ENCODE measurements at regions not wholly inside any gene's neighbourhood (a gene's known extent, or its start where the extent isn't known, plus 50 kb on each side); places are given as distances from the start of the nearest gene placed in this dataset.
"Not testable (repeated sequence)": the region's sequence is repeated elsewhere in the genome, so short reads cannot be mapped to it uniquely, and the experiment has no call there.

GRCh38 chr21:22194986-22195385 is 1196.8 kb downstream of the NCAM2 start:
- 78% methylated on average over 3 of the region's 6 CpGs for WGBS (ENCODE audit: insufficient coverage)
- H3K9me3 Mint-ChIP-seq, result peaks cover 10 to 36% (median 11%) of the 10 kb centered on the region in 3 donors
- H3K27me3 Mint-ChIP-seq; H3K4me3 Mint-ChIP-seq; H3K27me3 ChIP-seq (replicated peaks in 1 of 2; ENCODE audit: control insufficient read depth in 2 of 2, extremely low read depth in 1 of 2, insufficient read depth in 2 of 2, low read length in 1 of 2); H3K4me1 Mint-ChIP-seq; H3K4me3 ChIP-seq (ENCODE audit: control insufficient read depth in 1 of 2, extremely low read depth in 1 of 2, low read length in 1 of 2); H3K9me3 ChIP-seq; H3K36me3 ChIP-seq (ENCODE audit: control insufficient read depth in 2 of 2, extremely low read depth in 1 of 2, insufficient read depth in 1 of 2, low read length in 1 of 2); POLR2A ChIA-PET; DNase-seq; CTCF ChIA-PET; H3K27ac ChIP-seq (ENCODE audit: low read length); H3K36me3 Mint-ChIP-seq; ATAC-seq (replicated peaks in 1 of 4); H3K27ac Mint-ChIP-seq; H3K4me1 ChIP-seq (ENCODE audit: control insufficient read depth in 1 of 2, extremely low read depth in 1 of 2, insufficient read depth in 2 of 2, low read length in 2 of 2): not testable (repeated sequence)

- Mint-ChIP-seq H3K36me3 (no peaks in the 10 kb centered on the region), H3K9me3 (peaks cover 0 to 19% (median 0%) of the 10 kb centered on the region in 3 donors), H3K4me1 (no peaks in the 10 kb centered on the region), H3K27ac (no peak overlapping the region), H3K4me3 (no peak overlapping the region), H3K27me3 (no peaks in the 10 kb centered on the region)
- no peaks in the 10 kb centered on the region for H3K4me1 ChIP-seq (ENCODE audit: control insufficient read depth in 1 of 2, extremely low read depth in 1 of 2, insufficient read depth in 2 of 2, low read length in 2 of 2)
- H3K4me3 ChIP-seq (ENCODE audit: control insufficient read depth in 1 of 2, extremely low read depth in 1 of 2, low read length in 1 of 2), result no peak overlapping the region
- 86% methylated on average over 1 of the region's 4 CpGs for WGBS (ENCODE audit: insufficient coverage)
- DNase-seq, result no peak
- H3K36me3 ChIP-seq (ENCODE audit: control insufficient read depth in 2 of 2, extremely low read depth in 1 of 2, insufficient read depth in 1 of 2, low read length in 1 of 2), result no peaks in the 10 kb centered on the region
- no peak for ATAC-seq (replicated peaks in 1 of 4)
- CTCF ChIA-PET, result no interaction called here
- no peak overlapping the region for H3K27ac ChIP-seq (ENCODE audit: low read length)
- no peaks in the 10 kb centered on the region for H3K27me3 ChIP-seq (replicated peaks in 1 of 2; ENCODE audit: control insufficient read depth in 2 of 2, extremely low read depth in 1 of 2, insufficient read depth in 2 of 2, low read length in 1 of 2)
- POLR2A ChIA-PET, result no interaction called here
- H3K9me3 ChIP-seq, result no peaks in the 10 kb centered on the region
Observed at GRCh38 chr21:22200378-22201092, 1202.3 kb downstream of the NCAM2 start.

GRCh38 chr21:22201126-22201525 is 1202.9 kb downstream of the NCAM2 start:
- H3K27ac ChIP-seq (ENCODE audit: low read length), result no peak overlapping the region
- no peak overlapping the region for H3K4me3 ChIP-seq (ENCODE audit: control insufficient read depth in 1 of 2, extremely low read depth in 1 of 2, low read length in 1 of 2)
- DNase-seq, result no peak
- H3K9me3 Mint-ChIP-seq, result peaks cover 0 to 16% (median 0%) of the 10 kb centered on the region in 3 donors
- H3K36me3 Mint-ChIP-seq, result no peaks in the 10 kb centered on the region
- no peaks in the 10 kb centered on the region for H3K27me3 ChIP-seq (replicated peaks in 1 of 2; ENCODE audit: control insufficient read depth in 2 of 2, extremely low read depth in 1 of 2, insufficient read depth in 2 of 2, low read length in 1 of 2)
- POLR2A ChIA-PET, result interaction anchor here in 1 of 2 donors (0.7 kb wide), 1 partner anchor 1876 kb away, joined by 4 read pairs; no protein-coding TSS in a partner anchor
- no peak overlapping the region for H3K27ac Mint-ChIP-seq
- H3K4me1 ChIP-seq (ENCODE audit: control insufficient read depth in 1 of 2, extremely low read depth in 1 of 2, insufficient read depth in 2 of 2, low read length in 2 of 2), result no peaks in the 10 kb centered on the region
- H3K9me3 ChIP-seq, result no peaks in the 10 kb centered on the region
- no peaks in the 10 kb centered on the region for H3K27me3 Mint-ChIP-seq
- no peak overlapping the region for H3K4me3 Mint-ChIP-seq
- CTCF ChIA-PET, result no interaction called here
- no peaks in the 10 kb centered on the region for H3K4me1 Mint-ChIP-seq
- no CpG with 5 or more reads among the region's 4 CpGs for WGBS (ENCODE audit: insufficient coverage)
- no peak for ATAC-seq (replicated peaks in 1 of 4)
- H3K36me3 ChIP-seq (ENCODE audit: control insufficient read depth in 2 of 2, extremely low read depth in 1 of 2, insufficient read depth in 1 of 2, low read length in 1 of 2), result no peaks in the 10 kb centered on the region

- H3K36me3 ChIP-seq (ENCODE audit: control insufficient read depth in 2 of 2, extremely low read depth in 1 of 2, insufficient read depth in 1 of 2, low read length in 1 of 2), result no peaks in the 10 kb centered on the region
- H3K27ac ChIP-seq (ENCODE audit: low read length), result no peak overlapping the region
- no peaks in the 10 kb centered on the region for H3K27me3 ChIP-seq (replicated peaks in 1 of 2; ENCODE audit: control insufficient read depth in 2 of 2, extremely low read depth in 1 of 2, insufficient read depth in 2 of 2, low read length in 1 of 2)
- DNase-seq (no peak), ATAC-seq (replicated peaks in 1 of 4) (no peak)
- no peaks in the 10 kb centered on the region for H3K4me1 ChIP-seq (ENCODE audit: control insufficient read depth in 1 of 2, extremely low read depth in 1 of 2, insufficient read depth in 2 of 2, low read length in 2 of 2)
- H3K4me3 Mint-ChIP-seq, result no peak overlapping the region
- POLR2A ChIA-PET, result interaction anchor here in 1 of 2 donors (0.7 kb wide), 1 partner anchor 1877 kb away, joined by 4 read pairs; no protein-coding TSS in a partner anchor
- CTCF ChIA-PET, result no interaction called here
- no peak overlapping the region for H3K27ac Mint-ChIP-seq
- no peaks in the 10 kb centered on the region for H3K9me3 ChIP-seq
- H3K9me3 Mint-ChIP-seq, result peaks cover 0 to 16% (median 0%) of the 10 kb centered on the region in 3 donors
- no peaks in the 10 kb centered on the region for H3K36me3 Mint-ChIP-seq
- H3K27me3 Mint-ChIP-seq, result no peaks in the 10 kb centered on the region
- no peak overlapping the region for H3K4me3 ChIP-seq (ENCODE audit: control insufficient read depth in 1 of 2, extremely low read depth in 1 of 2, low read length in 1 of 2)
- no peaks in the 10 kb centered on the region for H3K4me1 Mint-ChIP-seq
- WGBS (ENCODE audit: insufficient coverage), result no CpG with 5 or more reads among the region's 1 CpG
Observed at GRCh38 chr21:22201669-22202068, 1203.5 kb downstream of the NCAM2 start.

- DNase-seq, result no peak
- Histone ChIP-seq H3K36me3 (ENCODE audit: control insufficient read depth in 2 of 2, extremely low read depth in 1 of 2, insufficient read depth in 1 of 2, low read length in 1 of 2) (no peaks in the 10 kb centered on the region), H3K4me3 (ENCODE audit: control insufficient read depth in 1 of 2, extremely low read depth in 1 of 2, low read length in 1 of 2) (no peak overlapping the region), H3K9me3 (no peaks in the 10 kb centered on the region), H3K4me1 (ENCODE audit: control insufficient read depth in 1 of 2, extremely low read depth in 1 of 2, insufficient read depth in 2 of 2, low read length in 2 of 2) (no peaks in the 10 kb centered on the region), H3K27ac (ENCODE audit: low read length) (no peak overlapping the region), H3K27me3 (replicated peaks in 1 of 2; ENCODE audit: control insufficient read depth in 2 of 2, extremely low read depth in 1 of 2, insufficient read depth in 2 of 2, low read length in 1 of 2) (no peaks in the 10 kb centered on the region)
- ATAC-seq (replicated peaks in 1 of 4), result no peak
- no peaks in the 10 kb centered on the region for H3K27me3 Mint-ChIP-seq
- no peaks in the 10 kb centered on the region for H3K36me3 Mint-ChIP-seq
- ChIA-PET CTCF (no interaction called here), POLR2A (no interaction called here)
- no peak overlapping the region for H3K27ac Mint-ChIP-seq
- no peak overlapping the region for H3K4me3 Mint-ChIP-seq
- no CpG with 5 or more reads among the region's 1 CpG for WGBS (ENCODE audit: insufficient coverage)
- no peaks in the 10 kb centered on the region for H3K4me1 Mint-ChIP-seq
- peaks cover 0 to 16% (median 5%) of the 10 kb centered on the region in 3 donors for H3K9me3 Mint-ChIP-seq
Observed at GRCh38 chr21:22209304-22209700, 1211.1 kb downstream of the NCAM2 start.

GRCh38 chr21:22211943-22212342 is 1213.7 kb downstream of the NCAM2 start:
- ATAC-seq (replicated peaks in 1 of 4), result no peak
- ChIA-PET CTCF (no interaction called here), POLR2A (no interaction called here)
- DNase-seq, result no peak
- H3K4me1 ChIP-seq (ENCODE audit: control insufficient read depth in 1 of 2, extremely low read depth in 1 of 2, insufficient read depth in 2 of 2, low read length in 2 of 2), result no peaks in the 10 kb centered on the region
- Mint-ChIP-seq H3K4me3 (no peak overlapping the region), H3K36me3 (no peaks in the 10 kb centered on the region), H3K9me3 (peaks cover 0 to 12% (median 5%) of the 10 kb centered on the region in 3 donors), H3K27ac (no peak overlapping the region), H3K4me1 (no peaks in the 10 kb centered on the region), H3K27me3 (no peaks in the 10 kb centered on the region)
- no peaks in the 10 kb centered on the region for H3K36me3 ChIP-seq (ENCODE audit: control insufficient read depth in 2 of 2, extremely low read depth in 1 of 2, insufficient read depth in 1 of 2, low read length in 1 of 2)
- H3K27me3 ChIP-seq (replicated peaks in 1 of 2; ENCODE audit: control insufficient read depth in 2 of 2, extremely low read depth in 1 of 2, insufficient read depth in 2 of 2, low read length in 1 of 2), result no peaks in the 10 kb centered on the region
- no CpG with 5 or more reads among the region's 2 CpGs for WGBS (ENCODE audit: insufficient coverage)
- H3K9me3 ChIP-seq, result no peaks in the 10 kb centered on the region
- no peak overlapping the region for H3K27ac ChIP-seq (ENCODE audit: low read length)
- H3K4me3 ChIP-seq (ENCODE audit: control insufficient read depth in 1 of 2, extremely low read depth in 1 of 2, low read length in 1 of 2), result no peak overlapping the region

Data from T-cell (primary cell).